ENCODE measurements at regions not wholly inside any gene's neighbourhood (a gene's known extent, or its start where the extent isn't known, plus 50 kb on each side); places are given as distances from the start of the nearest gene placed in this dataset.
"Not testable (repeated sequence)": the region's sequence is repeated elsewhere in the genome, so short reads cannot be mapped to it uniquely, and the experiment has no call there.

DNA sequence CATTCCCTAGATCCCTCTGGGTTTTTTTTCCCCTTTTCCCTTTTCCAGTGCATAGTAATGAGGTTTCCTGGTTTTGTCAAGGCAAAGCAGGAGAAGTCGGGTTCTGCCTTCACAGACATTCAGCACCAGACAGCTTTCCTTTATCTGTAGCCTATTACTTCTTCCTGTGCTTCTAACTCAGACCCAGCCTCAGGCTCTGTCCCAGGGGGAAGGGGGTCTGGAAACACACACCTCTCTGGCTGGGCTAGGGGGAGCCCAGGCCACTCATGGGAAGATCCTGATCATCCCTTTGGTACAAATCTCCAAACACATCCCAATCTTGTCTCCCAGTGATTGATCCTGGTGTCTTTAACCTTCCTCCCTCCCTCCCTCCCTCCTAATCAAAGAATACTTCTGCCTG, 656.4 kb downstream of the LMO4 start:
- H3K27ac Mint-ChIP-seq (ENCODE audit: unreplicated experiment) = no peak overlapping the region
- peaks cover 3% of the 10 kb centered on the region for H3K4me1 Mint-ChIP-seq (ENCODE audit: low read depth)
- H3K4me3 Mint-ChIP-seq (ENCODE audit: unreplicated experiment) = no peak overlapping the region
- no peak for DNase-seq (ENCODE audit: low spot score)
- TF ChIP-seq, protein P1, sequence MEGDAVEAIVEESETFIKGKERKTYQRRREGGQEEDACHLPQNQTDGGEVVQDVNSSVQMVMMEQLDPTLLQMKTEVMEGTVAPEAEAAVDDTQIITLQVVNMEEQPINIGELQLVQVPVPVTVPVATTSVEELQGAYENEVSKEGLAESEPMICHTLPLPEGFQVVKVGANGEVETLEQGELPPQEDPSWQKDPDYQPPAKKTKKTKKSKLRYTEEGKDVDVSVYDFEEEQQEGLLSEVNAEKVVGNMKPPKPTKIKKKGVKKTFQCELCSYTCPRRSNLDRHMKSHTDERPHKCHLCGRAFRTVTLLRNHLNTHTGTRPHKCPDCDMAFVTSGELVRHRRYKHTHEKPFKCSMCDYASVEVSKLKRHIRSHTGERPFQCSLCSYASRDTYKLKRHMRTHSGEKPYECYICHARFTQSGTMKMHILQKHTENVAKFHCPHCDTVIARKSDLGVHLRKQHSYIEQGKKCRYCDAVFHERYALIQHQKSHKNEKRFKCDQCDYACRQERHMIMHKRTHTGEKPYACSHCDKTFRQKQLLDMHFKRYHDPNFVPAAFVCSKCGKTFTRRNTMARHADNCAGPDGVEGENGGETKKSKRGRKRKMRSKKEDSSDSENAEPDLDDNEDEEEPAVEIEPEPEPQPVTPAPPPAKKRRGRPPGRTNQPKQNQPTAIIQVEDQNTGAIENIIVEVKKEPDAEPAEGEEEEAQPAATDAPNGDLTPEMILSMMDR (IDR thresholded peaks at IDR 0.05) = no peak
- H3K27me3 Mint-ChIP-seq (ENCODE audit: low read depth) = peaks cover 4% of the 10 kb centered on the region
- peaks cover 3% of the 10 kb centered on the region for H3K9me3 Mint-ChIP-seq (ENCODE audit: low read depth)
- no peaks in the 10 kb centered on the region for H3K36me3 Mint-ChIP-seq (ENCODE audit: low read depth)

DNA sequence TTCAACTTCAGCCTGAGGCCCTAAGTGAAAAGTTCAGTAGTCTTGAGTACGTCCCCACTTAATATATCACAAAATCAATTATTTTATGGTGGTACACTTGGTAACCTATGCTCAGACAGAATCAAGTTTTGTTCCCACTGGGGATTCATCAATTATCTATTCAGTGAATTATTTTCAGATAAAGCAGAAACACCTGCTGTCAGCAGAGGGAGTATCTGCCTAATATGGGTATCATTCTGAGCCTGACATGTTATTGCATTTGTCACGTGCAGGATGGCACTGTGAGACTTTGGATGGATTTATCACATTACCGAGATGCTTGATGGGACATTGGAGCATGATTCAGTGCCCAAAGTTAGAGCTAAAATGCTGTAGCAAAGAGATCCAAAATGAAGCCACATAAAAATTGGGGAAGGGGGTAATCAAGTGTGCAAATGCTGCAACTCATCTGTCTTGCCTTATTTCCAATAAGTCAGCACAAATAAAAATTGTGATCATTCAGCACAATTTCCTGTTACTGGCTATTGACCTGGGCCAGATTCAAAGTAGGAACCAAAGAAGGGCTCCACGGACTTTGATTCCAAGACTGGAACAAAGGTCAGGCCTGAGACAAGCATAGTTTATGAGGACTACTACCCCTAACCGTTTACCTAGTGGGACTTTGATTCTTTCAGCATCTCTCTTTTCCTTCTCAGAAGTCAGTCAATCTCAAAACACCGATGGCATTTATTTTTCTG, 657.6 kb downstream of the LMO4 start:
- Mint-ChIP-seq H3K4me3 (ENCODE audit: unreplicated experiment) (no peak overlapping the region), H3K27ac (ENCODE audit: unreplicated experiment) (no peak overlapping the region), H3K4me1 (ENCODE audit: low read depth) (no peaks in the 10 kb centered on the region), H3K27me3 (ENCODE audit: low read depth) (peaks cover 4% of the 10 kb centered on the region), H3K9me3 (ENCODE audit: low read depth) (peaks cover 3% of the 10 kb centered on the region), H3K36me3 (ENCODE audit: low read depth) (no peaks in the 10 kb centered on the region)
- TF ChIP-seq, protein P1 (IDR thresholded peaks at IDR 0.05) = no peak
- no peak for DNase-seq (ENCODE audit: low spot score)

DNA sequence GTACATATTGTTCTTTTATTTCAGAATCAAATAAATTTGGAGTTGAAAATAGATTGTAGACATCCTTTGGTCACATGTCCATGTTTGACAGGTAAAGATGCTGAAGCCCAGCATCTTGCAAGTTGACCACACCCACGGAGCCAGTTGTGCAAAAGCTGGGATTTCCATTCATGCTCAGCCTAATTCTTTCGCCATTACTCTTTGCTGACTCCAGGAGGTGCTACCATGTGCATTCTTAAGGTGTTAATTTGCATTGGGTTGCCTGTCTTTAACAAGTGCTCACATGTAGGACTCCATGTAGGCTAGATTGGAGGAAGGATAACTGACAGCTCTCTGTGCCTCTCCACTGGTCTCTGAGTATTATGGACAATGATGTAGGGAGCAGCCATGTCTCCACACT, 660.7 kb downstream of the LMO4 start:
- TF ChIP-seq, protein P1 (IDR thresholded peaks at IDR 0.05) = no peak
- H3K36me3 Mint-ChIP-seq (ENCODE audit: low read depth) = no peaks in the 10 kb centered on the region
- peaks cover 1% of the 10 kb centered on the region for H3K27me3 Mint-ChIP-seq (ENCODE audit: low read depth)
- H3K4me3 Mint-ChIP-seq (ENCODE audit: unreplicated experiment) = no peak overlapping the region
- no peaks in the 10 kb centered on the region for H3K9me3 Mint-ChIP-seq (ENCODE audit: low read depth)
- DNase-seq (ENCODE audit: low spot score) = no peak
- no peak overlapping the region for H3K27ac Mint-ChIP-seq (ENCODE audit: unreplicated experiment)
- H3K4me1 Mint-ChIP-seq (ENCODE audit: low read depth) = no peaks in the 10 kb centered on the region

DNA sequence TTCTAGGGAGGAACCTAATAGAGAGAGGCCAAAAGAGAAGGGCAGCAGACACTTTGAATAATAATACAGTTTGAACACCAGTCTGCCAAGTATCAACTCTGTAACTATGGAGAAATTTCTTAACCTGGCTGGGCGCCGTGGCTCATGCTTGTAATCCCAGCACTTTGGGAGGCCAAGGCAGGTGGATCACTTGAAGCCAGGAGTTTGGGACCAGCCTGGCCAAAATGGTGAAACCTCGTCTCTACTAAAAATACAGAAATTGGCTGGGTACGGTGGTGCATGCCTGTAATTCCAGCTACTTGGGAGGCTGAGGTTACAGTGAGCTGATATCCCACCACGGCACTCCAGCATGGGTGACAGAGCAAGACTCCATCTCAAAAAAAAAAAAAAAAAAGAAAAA, 663.9 kb downstream of the LMO4 start:
- H3K4me3 Mint-ChIP-seq (ENCODE audit: unreplicated experiment); H3K4me1 Mint-ChIP-seq (ENCODE audit: low read depth): not testable (repeated sequence)

DNA sequence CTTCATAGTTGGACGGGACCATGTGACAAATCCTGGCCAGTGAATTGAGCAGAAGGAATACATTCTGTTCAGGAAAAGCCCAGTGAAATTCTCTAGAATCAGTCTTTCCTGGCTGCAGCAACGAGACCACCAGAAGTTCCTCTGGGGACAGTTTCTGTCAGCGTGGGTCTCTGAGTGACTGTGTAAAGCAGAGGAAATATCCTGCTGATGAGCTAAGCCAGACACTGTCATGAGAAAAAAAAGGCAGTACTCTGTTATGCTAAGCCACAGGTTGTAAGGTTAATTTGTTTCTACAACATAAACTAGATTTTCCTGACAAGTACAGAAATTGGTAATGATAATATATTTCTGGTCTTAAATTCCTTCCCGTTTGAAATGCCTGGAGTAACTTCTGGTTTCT, 664.4 kb downstream of the LMO4 start:
- no peaks in the 10 kb centered on the region for H3K4me1 Mint-ChIP-seq (ENCODE audit: low read depth)
- TF ChIP-seq, protein P1 (IDR thresholded peaks at IDR 0.05) = no peak
- H3K36me3 Mint-ChIP-seq (ENCODE audit: low read depth) = no peaks in the 10 kb centered on the region
- H3K27me3 Mint-ChIP-seq (ENCODE audit: low read depth) = no peaks in the 10 kb centered on the region
- H3K27ac Mint-ChIP-seq (ENCODE audit: unreplicated experiment) = no peak overlapping the region
- no peak for DNase-seq (ENCODE audit: low spot score)
- H3K9me3 Mint-ChIP-seq (ENCODE audit: low read depth) = no peaks in the 10 kb centered on the region
- H3K4me3 Mint-ChIP-seq (ENCODE audit: unreplicated experiment) = no peak overlapping the region

More for the DNA sequence above, 663.9 kb downstream of the LMO4 start:
- H3K27me3 Mint-ChIP-seq (ENCODE audit: low read depth); H3K9me3 Mint-ChIP-seq (ENCODE audit: low read depth); DNase-seq (ENCODE audit: low spot score); H3K27ac Mint-ChIP-seq (ENCODE audit: unreplicated experiment); H3K36me3 Mint-ChIP-seq (ENCODE audit: low read depth): not testable (repeated sequence)

DNA sequence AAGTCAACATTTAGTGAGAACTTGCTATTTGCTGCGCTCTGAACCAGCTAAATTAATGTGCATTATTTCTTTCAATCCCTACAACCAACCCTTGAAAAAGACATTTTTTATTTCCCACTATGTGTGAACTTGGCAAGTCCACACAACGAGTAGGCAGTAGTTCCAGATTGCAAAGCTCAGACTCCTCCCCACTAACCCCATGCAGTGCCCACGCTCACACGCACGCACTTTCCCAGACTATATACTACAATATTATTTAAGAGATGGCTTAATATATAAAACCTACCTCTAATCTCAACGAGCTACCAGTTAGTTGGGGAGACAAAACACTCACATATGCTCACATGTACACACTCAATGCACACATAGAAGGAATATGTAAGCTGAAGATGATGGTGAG, 671.2 kb downstream of the LMO4 start:
- H3K9me3 Mint-ChIP-seq (ENCODE audit: low read depth) = no peaks in the 10 kb centered on the region
- no peaks in the 10 kb centered on the region for H3K27me3 Mint-ChIP-seq (ENCODE audit: low read depth)
- H3K4me1 Mint-ChIP-seq (ENCODE audit: low read depth) = peaks cover 11% of the 10 kb centered on the region
- TF ChIP-seq, protein P1 (IDR thresholded peaks at IDR 0.05) = no peak
- DNase-seq (ENCODE audit: low spot score) = no peak
- no peak overlapping the region for H3K4me3 Mint-ChIP-seq (ENCODE audit: unreplicated experiment)
- no peaks in the 10 kb centered on the region for H3K36me3 Mint-ChIP-seq (ENCODE audit: low read depth)
- H3K27ac Mint-ChIP-seq (ENCODE audit: unreplicated experiment) = no peak overlapping the region
